ENCODE measurements at regions not wholly inside any gene's neighbourhood (a gene's known extent, or its start where the extent isn't known, plus 50 kb on each side); places are given as distances from the start of the nearest gene placed in this dataset.

- Mint-ChIP-seq H3K36me3 (ENCODE audit: insufficient read depth, unreplicated experiment) (no peaks in the 10 kb centered on the region), H3K4me1 (ENCODE audit: low read depth, unreplicated experiment) (no peaks in the 10 kb centered on the region), H3K9me3 (ENCODE audit: low read depth, unreplicated experiment) (peaks cover 2% of the 10 kb centered on the region), H3K27ac (ENCODE audit: unreplicated experiment) (no peak overlapping the region), H3K4me3 (ENCODE audit: low read depth, unreplicated experiment) (no peak overlapping the region), H3K27me3 (ENCODE audit: unreplicated experiment) (peaks cover 34% of the 10 kb centered on the region)
- intact Hi-C loops (cut with micrococcal nuclease; ENCODE audit: unreplicated experiment), result no loop called here
- TF ChIP-seq, protein P1, sequence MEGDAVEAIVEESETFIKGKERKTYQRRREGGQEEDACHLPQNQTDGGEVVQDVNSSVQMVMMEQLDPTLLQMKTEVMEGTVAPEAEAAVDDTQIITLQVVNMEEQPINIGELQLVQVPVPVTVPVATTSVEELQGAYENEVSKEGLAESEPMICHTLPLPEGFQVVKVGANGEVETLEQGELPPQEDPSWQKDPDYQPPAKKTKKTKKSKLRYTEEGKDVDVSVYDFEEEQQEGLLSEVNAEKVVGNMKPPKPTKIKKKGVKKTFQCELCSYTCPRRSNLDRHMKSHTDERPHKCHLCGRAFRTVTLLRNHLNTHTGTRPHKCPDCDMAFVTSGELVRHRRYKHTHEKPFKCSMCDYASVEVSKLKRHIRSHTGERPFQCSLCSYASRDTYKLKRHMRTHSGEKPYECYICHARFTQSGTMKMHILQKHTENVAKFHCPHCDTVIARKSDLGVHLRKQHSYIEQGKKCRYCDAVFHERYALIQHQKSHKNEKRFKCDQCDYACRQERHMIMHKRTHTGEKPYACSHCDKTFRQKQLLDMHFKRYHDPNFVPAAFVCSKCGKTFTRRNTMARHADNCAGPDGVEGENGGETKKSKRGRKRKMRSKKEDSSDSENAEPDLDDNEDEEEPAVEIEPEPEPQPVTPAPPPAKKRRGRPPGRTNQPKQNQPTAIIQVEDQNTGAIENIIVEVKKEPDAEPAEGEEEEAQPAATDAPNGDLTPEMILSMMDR (IDR thresholded peaks at IDR 0.05; ENCODE audit: unreplicated experiment), result no peak
- CTCF ChIA-PET, result no interaction called here
- DNase-seq, result no peak
- no TSS peak for BruUV-seq (replicated peaks)
These were observed 92.1 kb upstream of the C1orf174 start for GRCh38 chr1:3992103-3992556.

DNA sequence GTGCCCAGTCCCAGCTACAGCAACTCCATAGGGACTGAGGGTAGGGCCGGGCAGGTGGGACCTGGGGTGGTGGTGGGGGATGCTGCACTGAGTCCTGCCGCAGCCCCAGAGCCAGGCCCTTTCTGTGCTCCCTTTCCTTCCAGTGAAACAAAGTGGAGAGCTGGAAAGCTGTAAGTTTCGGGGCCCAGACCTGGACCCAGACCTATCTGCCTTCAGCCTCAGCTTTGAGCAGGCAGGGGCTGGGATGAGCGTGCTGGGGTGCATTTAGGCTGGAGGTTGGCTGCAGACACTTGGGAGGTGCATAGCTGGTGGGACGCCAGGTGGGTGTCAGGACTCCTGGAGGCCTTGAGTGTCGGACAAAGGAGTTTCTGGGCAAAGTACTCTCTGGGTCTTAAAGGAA lies 92.7 kb upstream of the C1orf174 start:
- intact Hi-C loops (cut with micrococcal nuclease; ENCODE audit: unreplicated experiment), result no loop called here
- CTCF ChIA-PET, result no interaction called here
- TF ChIP-seq, protein P1 (IDR thresholded peaks at IDR 0.05; ENCODE audit: unreplicated experiment), result no peak
- H3K4me3 Mint-ChIP-seq (ENCODE audit: low read depth, unreplicated experiment), result no peak overlapping the region
- H3K4me1 Mint-ChIP-seq (ENCODE audit: low read depth, unreplicated experiment), result no peaks in the 10 kb centered on the region
- no peak for DNase-seq
- no peak overlapping the region for H3K27ac Mint-ChIP-seq (ENCODE audit: unreplicated experiment)
- BruUV-seq (replicated peaks), result no TSS peak
- H3K9me3 Mint-ChIP-seq (ENCODE audit: low read depth, unreplicated experiment), result peaks cover 2% of the 10 kb centered on the region
- peaks cover 39% of the 10 kb centered on the region for H3K27me3 Mint-ChIP-seq (ENCODE audit: unreplicated experiment)
- no peaks in the 10 kb centered on the region for H3K36me3 Mint-ChIP-seq (ENCODE audit: insufficient read depth, unreplicated experiment)

- BruUV-seq (replicated peaks), result no TSS peak
- DNase-seq, result no peak
- Mint-ChIP-seq H3K9me3 (ENCODE audit: low read depth, unreplicated experiment) (peaks cover 2% of the 10 kb centered on the region), H3K27ac (ENCODE audit: unreplicated experiment) (no peak overlapping the region), H3K4me1 (ENCODE audit: low read depth, unreplicated experiment) (no peaks in the 10 kb centered on the region), H3K36me3 (ENCODE audit: insufficient read depth, unreplicated experiment) (no peaks in the 10 kb centered on the region), H3K27me3 (ENCODE audit: unreplicated experiment) (peaks cover 47% of the 10 kb centered on the region), H3K4me3 (ENCODE audit: low read depth, unreplicated experiment) (no peak overlapping the region)
- CTCF ChIA-PET, result no interaction called here
- intact Hi-C loops (cut with micrococcal nuclease; ENCODE audit: unreplicated experiment), result no loop called here
- TF ChIP-seq, protein P1 (IDR thresholded peaks at IDR 0.05; ENCODE audit: unreplicated experiment), result no peak
These were observed 93.7 kb upstream of the C1orf174 start for GRCh38 chr1:3993619-3994375.

GRCh38 chr1:3995141-3995780 lies 95.2 kb upstream of the C1orf174 start:
- no TSS peak for BruUV-seq (replicated peaks)
- H3K4me1 Mint-ChIP-seq (ENCODE audit: low read depth, unreplicated experiment), result no peaks in the 10 kb centered on the region
- no peaks in the 10 kb centered on the region for H3K36me3 Mint-ChIP-seq (ENCODE audit: insufficient read depth, unreplicated experiment)
- no peak for DNase-seq
- intact Hi-C loops (cut with micrococcal nuclease; ENCODE audit: unreplicated experiment), result no loop called here
- CTCF ChIA-PET, result no interaction called here
- no peak overlapping the region for H3K4me3 Mint-ChIP-seq (ENCODE audit: low read depth, unreplicated experiment)
- TF ChIP-seq, protein P1 (IDR thresholded peaks at IDR 0.05; ENCODE audit: unreplicated experiment), result no peak
- H3K27me3 Mint-ChIP-seq (ENCODE audit: unreplicated experiment), result peaks cover 47% of the 10 kb centered on the region
- H3K27ac Mint-ChIP-seq (ENCODE audit: unreplicated experiment), result no peak overlapping the region
- H3K9me3 Mint-ChIP-seq (ENCODE audit: low read depth, unreplicated experiment), result peaks cover 2% of the 10 kb centered on the region
